HFFc6 (cell line): ENCODE measurements at regions not wholly inside any gene's neighbourhood (a gene's known extent, or its start where the extent isn't known, plus 50 kb on each side); places are given as distances from the start of the nearest gene placed in this dataset.

Experiments used
- DNase-seq: peaks from one replicate; pipeline ENCODE4 v3.0.0-alpha.2; 2018
- H3K27ac Mint-ChIP-seq: 2 replicates; pipeline ENCODE4 v1.8.0; 2020; ENCODE audit warnings: mild to moderate bottlenecking, mixed read lengths
- H3K27me3 Mint-ChIP-seq: 2 replicates; pipeline ENCODE4 v1.8.0; 2021; ENCODE audit warnings: mild to moderate bottlenecking, moderate library complexity, mixed read lengths; ENCODE audit not compliant: insufficient read depth
- H3K36me3 Mint-ChIP-seq: 2 replicates; pipeline ENCODE4 v1.8.0; 2021; ENCODE audit warnings: low read depth, mixed read lengths
- H3K4me1 Mint-ChIP-seq: 2 replicates; pipeline ENCODE4 v1.8.0; 2020; ENCODE audit warnings: low read depth, mixed read lengths
- H3K4me3 Mint-ChIP-seq: 2 replicates; pipeline ENCODE4 v1.8.0; 2020; ENCODE audit warnings: mild to moderate bottlenecking, moderate library complexity, mixed read lengths
- H3K9me3 Mint-ChIP-seq: 2 replicates; pipeline ENCODE4 v1.8.0; 2020; ENCODE audit warnings: mild to moderate bottlenecking, mixed read lengths
- TF ChIP-seq, protein P1 (sequence below): fragments of 200-600 bp; sonication (generic); IDR thresholded peaks from 2 replicates; pipeline ENCODE4 v1.5.0; 2021; ENCODE audit warnings: antibody characterized with exemption, mild to moderate bottlenecking

DNA sequence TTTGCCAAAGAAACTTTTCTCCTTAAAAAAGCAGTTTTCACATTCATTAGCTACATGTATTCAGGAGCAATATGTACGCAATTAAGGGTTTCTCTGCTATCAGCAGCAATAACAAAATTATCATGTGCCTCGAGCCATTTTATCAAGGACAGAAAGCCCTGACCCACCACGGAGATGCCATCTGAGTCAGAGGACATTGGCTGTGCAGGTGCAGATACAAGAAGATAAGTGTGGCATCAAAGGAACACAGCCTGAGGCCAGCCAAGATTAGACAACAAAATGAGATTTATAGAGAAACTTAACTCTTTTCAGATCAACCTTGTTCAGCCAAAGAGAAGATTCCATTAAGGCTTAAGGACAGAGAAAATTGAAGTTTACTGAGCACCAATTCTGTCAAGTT, 115.2 kb upstream of the LGSN start:
- TF ChIP-seq, protein P1, sequence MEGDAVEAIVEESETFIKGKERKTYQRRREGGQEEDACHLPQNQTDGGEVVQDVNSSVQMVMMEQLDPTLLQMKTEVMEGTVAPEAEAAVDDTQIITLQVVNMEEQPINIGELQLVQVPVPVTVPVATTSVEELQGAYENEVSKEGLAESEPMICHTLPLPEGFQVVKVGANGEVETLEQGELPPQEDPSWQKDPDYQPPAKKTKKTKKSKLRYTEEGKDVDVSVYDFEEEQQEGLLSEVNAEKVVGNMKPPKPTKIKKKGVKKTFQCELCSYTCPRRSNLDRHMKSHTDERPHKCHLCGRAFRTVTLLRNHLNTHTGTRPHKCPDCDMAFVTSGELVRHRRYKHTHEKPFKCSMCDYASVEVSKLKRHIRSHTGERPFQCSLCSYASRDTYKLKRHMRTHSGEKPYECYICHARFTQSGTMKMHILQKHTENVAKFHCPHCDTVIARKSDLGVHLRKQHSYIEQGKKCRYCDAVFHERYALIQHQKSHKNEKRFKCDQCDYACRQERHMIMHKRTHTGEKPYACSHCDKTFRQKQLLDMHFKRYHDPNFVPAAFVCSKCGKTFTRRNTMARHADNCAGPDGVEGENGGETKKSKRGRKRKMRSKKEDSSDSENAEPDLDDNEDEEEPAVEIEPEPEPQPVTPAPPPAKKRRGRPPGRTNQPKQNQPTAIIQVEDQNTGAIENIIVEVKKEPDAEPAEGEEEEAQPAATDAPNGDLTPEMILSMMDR = no peak
- H3K36me3 Mint-ChIP-seq = no peaks in the 10 kb centered on the region
- no peak overlapping the region for H3K27ac Mint-ChIP-seq
- no peak overlapping the region for H3K4me3 Mint-ChIP-seq
- DNase-seq = no peak
- H3K27me3 Mint-ChIP-seq = peaks cover 5% of the 10 kb centered on the region
- H3K9me3 Mint-ChIP-seq = no peaks in the 10 kb centered on the region
- H3K4me1 Mint-ChIP-seq = no peaks in the 10 kb centered on the region

DNA sequence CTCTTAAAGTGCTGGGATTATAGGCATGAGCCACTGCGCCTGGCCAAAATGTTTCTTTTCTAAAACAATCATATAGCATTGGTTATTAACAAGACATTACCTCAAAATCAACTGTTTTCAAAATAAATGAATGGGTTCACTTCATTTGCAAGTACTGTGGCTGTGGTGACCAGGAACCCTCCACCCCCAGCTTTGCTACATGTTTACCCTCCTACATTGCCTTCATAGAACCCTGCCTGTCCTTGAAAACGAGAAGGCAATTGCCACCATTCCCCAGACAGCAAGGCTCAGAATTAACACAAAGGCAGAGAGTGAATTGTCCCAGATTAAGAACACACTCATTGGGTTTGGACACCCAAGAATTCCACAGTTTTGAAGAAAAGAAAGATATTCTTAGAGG, 116.6 kb upstream of the LGSN start:
- Mint-ChIP-seq H3K36me3 (no peaks in the 10 kb centered on the region), H3K9me3 (peaks cover 2% of the 10 kb centered on the region; the same call in 1 of the 2 replicates), H3K4me3 (no peak overlapping the region), H3K27me3 (peaks cover 6% of the 10 kb centered on the region), H3K27ac (no peak overlapping the region), H3K4me1 (no peaks in the 10 kb centered on the region)
- TF ChIP-seq, protein P1 = no peak
- no peak for DNase-seq

DNA sequence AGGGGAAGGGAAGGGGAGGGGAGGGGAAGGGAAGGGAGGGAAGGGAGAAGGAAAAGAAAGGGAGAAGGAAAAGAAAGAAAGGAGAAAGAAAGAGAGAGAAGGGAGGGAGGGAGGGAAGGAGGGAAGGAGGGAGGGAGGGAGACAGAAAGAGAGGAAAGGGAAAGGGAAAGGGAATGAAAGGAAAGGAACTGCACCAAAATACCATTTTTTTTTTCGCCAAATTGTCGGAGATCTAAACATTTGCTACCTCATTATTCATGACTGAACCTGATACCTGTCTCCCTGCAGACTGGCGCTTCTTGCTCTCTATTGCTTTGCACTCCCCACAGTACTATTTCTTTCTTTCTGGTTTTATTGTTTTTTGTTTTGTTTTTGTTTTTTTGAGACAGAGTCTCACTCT, 117.3 kb upstream of the LGSN start:
- Mint-ChIP-seq H3K27me3 (peaks cover 5% of the 10 kb centered on the region), H3K9me3 (peaks cover 6% of the 10 kb centered on the region; the same call in 1 of the 2 replicates), H3K4me1 (no peaks in the 10 kb centered on the region), H3K27ac (no peak overlapping the region), H3K4me3 (no peak overlapping the region), H3K36me3 (no peaks in the 10 kb centered on the region)
- no peak for DNase-seq
- TF ChIP-seq, protein P1 = no peak

DNA sequence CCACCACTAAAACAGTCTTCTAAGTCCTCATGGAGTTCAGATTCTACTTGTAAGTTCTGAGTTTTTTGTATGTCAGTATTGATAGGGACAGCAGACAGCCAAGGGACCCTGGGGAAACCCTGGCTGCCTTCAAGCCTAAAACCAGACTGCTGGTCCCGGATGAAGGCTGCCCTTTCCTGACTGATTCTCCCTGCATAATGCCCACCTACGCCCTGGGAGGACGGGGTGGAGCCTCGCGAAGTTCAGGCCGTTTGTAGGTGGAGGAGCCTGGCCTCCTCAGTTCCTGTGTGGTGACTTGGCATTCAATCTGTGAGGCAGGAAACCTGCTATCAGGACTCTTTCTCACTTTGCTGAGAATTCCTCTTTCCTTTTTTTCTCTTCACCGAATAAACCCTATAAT, 120.3 kb upstream of the LGSN start:
- Mint-ChIP-seq H3K9me3 (peaks cover 6% of the 10 kb centered on the region; the same call in 1 of the 2 replicates), H3K36me3 (no peaks in the 10 kb centered on the region), H3K4me3 (no peak overlapping the region), H3K27me3 (peaks cover 5% of the 10 kb centered on the region), H3K27ac (no peak overlapping the region), H3K4me1 (no peaks in the 10 kb centered on the region)
- no peak for DNase-seq
- TF ChIP-seq, protein P1 = no peak

DNA sequence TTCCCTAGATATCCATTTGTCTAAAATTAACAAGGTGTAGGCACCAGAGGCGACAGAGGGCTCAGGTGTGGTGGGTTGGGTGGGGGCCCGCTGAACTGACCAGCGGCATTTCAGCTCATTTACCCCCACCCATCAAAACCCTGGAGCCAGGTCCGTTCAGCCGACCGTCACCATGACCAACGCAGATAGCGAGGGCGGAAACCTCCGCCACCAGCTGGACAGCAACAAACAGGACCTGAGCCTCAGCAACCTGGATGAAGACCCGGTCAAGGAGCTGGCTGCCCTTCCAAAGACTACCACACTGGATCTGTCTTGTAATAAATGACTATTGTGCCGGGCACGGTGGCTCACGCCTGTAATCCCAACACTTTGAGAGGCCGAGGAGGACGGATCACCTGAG, 120.8 kb upstream of the LGSN start:
- Mint-ChIP-seq H3K9me3 (peaks cover 6% of the 10 kb centered on the region; the same call in 1 of the 2 replicates), H3K4me1 (no peaks in the 10 kb centered on the region), H3K4me3 (no peak overlapping the region), H3K27me3 (peaks cover 5% of the 10 kb centered on the region), H3K36me3 (no peaks in the 10 kb centered on the region), H3K27ac (no peak overlapping the region)
- TF ChIP-seq, protein P1 = no peak
- DNase-seq = no peak
